ENCODE measurements at regions not wholly inside any gene's neighbourhood (a gene's known extent, or its start where the extent isn't known, plus 50 kb on each side); places are given as distances from the start of the nearest gene placed in this dataset.

GRCh38 chr6:26175428-26176181 is 88.4 kb downstream of the HFE start:
- no peaks in the 10 kb centered on the region for H3K36me3 ChIP-seq (ENCODE audit: insufficient read depth in 1 of 2, low read depth in 1 of 2)
- H3K9me3 ChIP-seq, result no peaks in the 10 kb centered on the region
- peak in 1 of 4 donors; percentile 28 for ATAC-seq
- 68 to 70% (median 68%) methylated on average over 5 of the region's 5 CpGs for WGBS, 3 donors
- DNase-seq, result no peak
- peak; percentile 59 for TF ChIP-seq CTCF (IDR thresholded peaks at IDR 0.05)
- intact Hi-C loops (cut with DNase I), result loop anchor here in 1 of 2 donors (2.0 kb wide), 1 partner anchor 419 kb away; no protein-coding TSS in a partner anchor
- no peak overlapping the region for H3K27ac ChIP-seq
- H3K4me1 ChIP-seq, result no peaks in the 10 kb centered on the region
- no peak overlapping the region for H3K4me3 ChIP-seq
- H3K27me3 ChIP-seq (ENCODE audit: insufficient read depth in 3 of 3, low read length in 2 of 3), result no peaks in the 10 kb centered on the region

- no peaks in the 10 kb centered on the region for H3K36me3 ChIP-seq (ENCODE audit: insufficient read depth in 1 of 2, low read depth in 1 of 2)
- H3K27me3 ChIP-seq (ENCODE audit: insufficient read depth in 3 of 3, low read length in 2 of 3), result no peaks in the 10 kb centered on the region
- DNase-seq (no peak), ATAC-seq (no peak)
- WGBS, 3 donors, result 81 to 89% (median 88%) methylated on average over 1 of the region's 1 CpG
- no peak for TF ChIP-seq CTCF (IDR thresholded peaks at IDR 0.05)
- H3K4me3 ChIP-seq, result no peak overlapping the region
- H3K9me3 ChIP-seq, result no peaks in the 10 kb centered on the region
- no peak overlapping the region for H3K27ac ChIP-seq
- no peaks in the 10 kb centered on the region for H3K4me1 ChIP-seq
- intact Hi-C loops (cut with DNase I), result no loop called here
These were observed 92.4 kb downstream of the HFE start for GRCh38 chr6:26179675-26180074.

GRCh38 chr6:26180346-26180745 is 93.1 kb downstream of the HFE start:
- Histone ChIP-seq H3K27me3 (ENCODE audit: insufficient read depth in 3 of 3, low read length in 2 of 3) (peaks cover 0 to 4% (median 0%) of the 10 kb centered on the region in 3 donors), H3K9me3 (no peaks in the 10 kb centered on the region), H3K27ac (no peak overlapping the region), H3K4me1 (no peaks in the 10 kb centered on the region), H3K36me3 (ENCODE audit: insufficient read depth in 1 of 2, low read depth in 1 of 2) (no peaks in the 10 kb centered on the region), H3K4me3 (no peak overlapping the region)
- no peak for DNase-seq
- ATAC-seq, result no peak
- intact Hi-C loops (cut with DNase I), result no loop called here
- no peak for TF ChIP-seq CTCF (IDR thresholded peaks at IDR 0.05)
- WGBS, 3 donors, result 92 to 98% (median 96%) methylated on average over 7 of the region's 7 CpGs

- peaks cover 0 to 5% (median 4%) of the 10 kb centered on the region in 3 donors for H3K27me3 ChIP-seq (ENCODE audit: insufficient read depth in 3 of 3, low read length in 2 of 3)
These were observed 96.0 kb downstream of the HFE start for GRCh38 chr6:26183237-26183580.

More at GRCh38 chr6:26183237-26183580, 96.0 kb downstream of the HFE start:
- no peak for TF ChIP-seq CTCF (IDR thresholded peaks at IDR 0.05)
- no peaks in the 10 kb centered on the region for H3K9me3 ChIP-seq
- H3K27ac ChIP-seq, result peak overlapping the region; percentile 65
- peak overlapping the region; percentile 72 for H3K4me3 ChIP-seq
- intact Hi-C loops (cut with DNase I), result no loop called here
- no peaks in the 10 kb centered on the region for H3K36me3 ChIP-seq (ENCODE audit: insufficient read depth in 1 of 2, low read depth in 1 of 2)
- DNase-seq (no peak), ATAC-seq (peak in 3 of 4 donors; percentile 11 to 43 (median 35))
- WGBS, 3 donors, result 5 to 10% (median 6%) methylated on average over 11 of the region's 11 CpGs
- peaks cover 2% of the 10 kb centered on the region for H3K4me1 ChIP-seq

Data from psoas muscle (tissue), 7 donors.